B cell (primary cell): ENCODE measurements at regions not wholly inside any gene's neighbourhood (a gene's known extent, or its start where the extent isn't known, plus 50 kb on each side); places are given as distances from the start of the nearest gene placed in this dataset.

Source experiments
- CTCF ChIP-seq: fragments of 200-600 bp; IDR thresholded peaks from one replicate; pipeline ENCODE4 v1.8.0; 2022; ENCODE audit warnings: antibody characterized with exemption, mild to moderate bottlenecking
- EZH2 ChIP-seq: IDR thresholded peaks from 2 replicates; pipeline ENCODE4 v1.6.1; 2012; ENCODE audit warnings: borderline replicate concordance, low read depth, mild to moderate bottlenecking, moderate library complexity, low read length; ENCODE audit not compliant: insufficient read depth, poor library complexity, severe bottlenecking

GRCh38 chr15:69625328-69625727, 172.7 kb downstream of the RPLP1 start:
- TF ChIP-seq CTCF (no peak), EZH2 (no peak)
